Hepatocyte (in vitro differentiated cells): ENCODE measurements at regions not wholly inside any gene's neighbourhood (a gene's known extent, or its start where the extent isn't known, plus 50 kb on each side); places are given as distances from the start of the nearest gene placed in this dataset.

Experiments used
- DNase-seq: peaks from one replicate; pipeline ENCODE4 v3.0.0-alpha.2; 2016; ENCODE audit warnings: low spot score
- H2AFZ ChIP-seq: fragments of 200-600 bp; sonication (generic); 2 replicates; pipeline ENCODE4 v1.6.0; 2016; ENCODE audit warnings: antibody characterized with exemption, mild to moderate bottlenecking
- H3K27ac ChIP-seq: fragments of 200-600 bp; sonication (generic); 2 replicates; pipeline ENCODE4 v1.5.1; 2016; ENCODE audit warnings: mild to moderate bottlenecking
- H3K27me3 ChIP-seq: fragments of 200-600 bp; sonication (generic); 2 replicates; pipeline ENCODE4 v1.6.1; 2016
- H3K36me3 ChIP-seq: fragments of 200-600 bp; sonication (generic); replicated peaks from 2 replicates; pipeline ENCODE4 v1.5.1; 2016; ENCODE audit warnings: low read depth; ENCODE audit not compliant: insufficient read depth
- H3K4me1 ChIP-seq: fragments of 200-600 bp; sonication (generic); 2 replicates; pipeline ENCODE4 v1.5.1; 2016; ENCODE audit warnings: mild to moderate bottlenecking, moderate library complexity; ENCODE audit not compliant: insufficient read depth
- H3K4me2 ChIP-seq: fragments of 200-600 bp; sonication (generic); 2 replicates; pipeline ENCODE4 v1.6.0; 2016
- H3K4me3 ChIP-seq: fragments of 200-600 bp; sonication (generic); 2 replicates; pipeline ENCODE4 v1.5.1; 2016; ENCODE audit warnings: mild to moderate bottlenecking
- H3K79me2 ChIP-seq: fragments of 200-600 bp; sonication (generic); 2 replicates; pipeline ENCODE4 v1.6.0; 2017; ENCODE audit warnings: mild to moderate bottlenecking
- H3K9me2 ChIP-seq: fragments of 200-600 bp; sonication (generic); replicated peaks from 2 replicates; pipeline ENCODE4 v1.6.0; 2017; ENCODE audit warnings: mild to moderate bottlenecking; ENCODE audit not compliant: insufficient read depth
- H3K9me3 ChIP-seq: fragments of 200-600 bp; sonication (generic); 2 replicates; pipeline ENCODE4 v1.5.1; 2016; ENCODE audit warnings: low read depth, mild to moderate bottlenecking
- H4K20me1 ChIP-seq: fragments of 200-600 bp; sonication (generic); 2 replicates; pipeline ENCODE4 v1.6.0; 2016; ENCODE audit warnings: mild to moderate bottlenecking; ENCODE audit not compliant: insufficient read depth, poor library complexity, severe bottlenecking
- EZH2 ChIP-seq: fragments of 200-600 bp; sonication (generic); IDR thresholded peaks from 2 replicates; pipeline ENCODE4 v1.6.1; 2016; ENCODE audit warnings: antibody characterized with exemption, mild to moderate bottlenecking, borderline replicate concordance
- EZH2phosphoT487 ChIP-seq: fragments of 200-600 bp; sonication (generic); IDR thresholded peaks from one replicate; pipeline ENCODE4 v1.6.1; 2018; ENCODE audit warnings: antibody characterized with exemption, mild to moderate bottlenecking, low read depth, moderate library complexity; ENCODE audit not compliant: unreplicated experiment, severe bottlenecking
- WGBS: methylation state at CpG from one replicate; pipeline ENCODE4 v1.1.6; 2016; ENCODE audit warnings: low lambda C conversion rate; ENCODE audit errors: missing lambda C conversion rate; 5-methylcytosine and 5-hydroxymethylcytosine counted together
- TF ChIP-seq, protein P1 (sequence below): fragments of 200-600 bp; sonication (generic); IDR thresholded peaks from 2 replicates; pipeline ENCODE4 v1.5.1; 2016; ENCODE audit warnings: antibody characterized with exemption, mild to moderate bottlenecking; ENCODE audit not compliant: poor library complexity

- Histone ChIP-seq H3K4me3 (no peak overlapping the region), H3K4me2 (no peak overlapping the region), H3K4me1 (no peaks in the 10 kb centered on the region), H3K9me2 (no peaks in the 10 kb centered on the region), H3K27me3 (no peaks in the 10 kb centered on the region), H3K36me3 (no peaks in the 10 kb centered on the region), H3K27ac (no peak overlapping the region), H4K20me1 (no peaks in the 10 kb centered on the region), H2AFZ (no peak overlapping the region), H3K9me3 (no peaks in the 10 kb centered on the region), H3K79me2 (no peaks in the 10 kb centered on the region)
- TF ChIP-seq EZH2phosphoT487: no peak
- TF ChIP-seq, protein P1, sequence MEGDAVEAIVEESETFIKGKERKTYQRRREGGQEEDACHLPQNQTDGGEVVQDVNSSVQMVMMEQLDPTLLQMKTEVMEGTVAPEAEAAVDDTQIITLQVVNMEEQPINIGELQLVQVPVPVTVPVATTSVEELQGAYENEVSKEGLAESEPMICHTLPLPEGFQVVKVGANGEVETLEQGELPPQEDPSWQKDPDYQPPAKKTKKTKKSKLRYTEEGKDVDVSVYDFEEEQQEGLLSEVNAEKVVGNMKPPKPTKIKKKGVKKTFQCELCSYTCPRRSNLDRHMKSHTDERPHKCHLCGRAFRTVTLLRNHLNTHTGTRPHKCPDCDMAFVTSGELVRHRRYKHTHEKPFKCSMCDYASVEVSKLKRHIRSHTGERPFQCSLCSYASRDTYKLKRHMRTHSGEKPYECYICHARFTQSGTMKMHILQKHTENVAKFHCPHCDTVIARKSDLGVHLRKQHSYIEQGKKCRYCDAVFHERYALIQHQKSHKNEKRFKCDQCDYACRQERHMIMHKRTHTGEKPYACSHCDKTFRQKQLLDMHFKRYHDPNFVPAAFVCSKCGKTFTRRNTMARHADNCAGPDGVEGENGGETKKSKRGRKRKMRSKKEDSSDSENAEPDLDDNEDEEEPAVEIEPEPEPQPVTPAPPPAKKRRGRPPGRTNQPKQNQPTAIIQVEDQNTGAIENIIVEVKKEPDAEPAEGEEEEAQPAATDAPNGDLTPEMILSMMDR: no peak
- no peak for TF ChIP-seq EZH2
- no peak for DNase-seq
Measured at GRCh38 chr10:56279270-56279669, 81.8 kb downstream of the ZWINT start.

DNA sequence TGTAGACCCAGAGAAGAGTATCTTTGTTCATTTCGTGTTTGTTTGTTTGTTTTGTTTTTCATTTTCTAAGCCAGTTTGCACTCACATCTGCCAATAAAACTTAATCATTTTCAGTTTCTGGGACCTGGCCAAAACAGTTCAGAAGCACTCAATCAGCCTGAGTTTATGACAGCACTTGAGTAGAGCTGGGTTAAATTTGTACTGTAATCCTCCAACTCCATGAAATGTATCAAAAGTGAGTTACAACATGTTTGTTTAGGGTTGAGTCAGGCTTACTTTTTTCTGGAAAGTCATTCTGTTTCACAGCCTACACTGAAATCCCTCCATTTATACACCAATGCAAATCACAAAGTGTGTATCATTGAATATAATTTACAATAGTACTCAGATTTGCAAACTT lies 91.9 kb downstream of the ZWINT start:
- H2AFZ ChIP-seq: no peak overlapping the region
- no peak for DNase-seq
- no peaks in the 10 kb centered on the region for H3K9me3 ChIP-seq
- H4K20me1 ChIP-seq: no peaks in the 10 kb centered on the region
- no peaks in the 10 kb centered on the region for H3K36me3 ChIP-seq
- H3K27me3 ChIP-seq: no peaks in the 10 kb centered on the region
- no peak overlapping the region for H3K4me3 ChIP-seq
- no peaks in the 10 kb centered on the region for H3K79me2 ChIP-seq
- no peak overlapping the region for H3K27ac ChIP-seq
- no peaks in the 10 kb centered on the region for H3K9me2 ChIP-seq
- 52% methylated on average over 1 of the region's 1 CpG for WGBS
- no peaks in the 10 kb centered on the region for H3K4me1 ChIP-seq
- TF ChIP-seq EZH2: no peak
- no peak for TF ChIP-seq EZH2phosphoT487
- no peak overlapping the region for H3K4me2 ChIP-seq

GRCh38 chr10:56266120-56266519 lies 94.9 kb downstream of the ZWINT start:
- TF ChIP-seq, protein P1: no peak
- no peak for TF ChIP-seq EZH2phosphoT487
- no peak for TF ChIP-seq EZH2
- no peaks in the 10 kb centered on the region for H4K20me1 ChIP-seq
- no peaks in the 10 kb centered on the region for H3K9me2 ChIP-seq
- no peaks in the 10 kb centered on the region for H3K79me2 ChIP-seq
- no peak for DNase-seq
- no peak overlapping the region for H3K4me2 ChIP-seq
- H3K27ac ChIP-seq: no peak overlapping the region
- WGBS: 95% methylated on average over 1 of the region's 1 CpG
- no peak overlapping the region for H2AFZ ChIP-seq
- no peaks in the 10 kb centered on the region for H3K4me1 ChIP-seq
- no peaks in the 10 kb centered on the region for H3K36me3 ChIP-seq
- no peaks in the 10 kb centered on the region for H3K9me3 ChIP-seq
- H3K27me3 ChIP-seq: no peaks in the 10 kb centered on the region
- no peak overlapping the region for H3K4me3 ChIP-seq

- no peak for DNase-seq
- no peaks in the 10 kb centered on the region for H3K36me3 ChIP-seq
- H3K4me3 ChIP-seq: no peak overlapping the region
- no peaks in the 10 kb centered on the region for H3K79me2 ChIP-seq
- no peak overlapping the region for H3K27ac ChIP-seq
- no peaks in the 10 kb centered on the region for H3K27me3 ChIP-seq
- no peaks in the 10 kb centered on the region for H3K9me3 ChIP-seq
- TF ChIP-seq, protein P1: no peak
- TF ChIP-seq EZH2 (no peak), EZH2phosphoT487 (no peak)
- H3K4me2 ChIP-seq: no peak overlapping the region
- no peaks in the 10 kb centered on the region for H3K4me1 ChIP-seq
- no peak overlapping the region for H2AFZ ChIP-seq
- H4K20me1 ChIP-seq: no peaks in the 10 kb centered on the region
- H3K9me2 ChIP-seq: no peaks in the 10 kb centered on the region
Measured at GRCh38 chr10:56258991-56259390, 102.1 kb downstream of the ZWINT start.
